Femur (tissue), 1 donor: ENCODE measurements at regions not wholly inside any gene's neighbourhood (a gene's known extent, or its start where the extent isn't known, plus 50 kb on each side); places are given as distances from the start of the nearest gene placed in this dataset.
"Not testable (repeated sequence)": the region's sequence is repeated elsewhere in the genome, so short reads cannot be mapped to it uniquely, and the experiment has no call there.

Source experiments
- DNase-seq: peaks from one replicate; pipeline ENCODE4 v3.0.0-alpha.2; 2017

DNA sequence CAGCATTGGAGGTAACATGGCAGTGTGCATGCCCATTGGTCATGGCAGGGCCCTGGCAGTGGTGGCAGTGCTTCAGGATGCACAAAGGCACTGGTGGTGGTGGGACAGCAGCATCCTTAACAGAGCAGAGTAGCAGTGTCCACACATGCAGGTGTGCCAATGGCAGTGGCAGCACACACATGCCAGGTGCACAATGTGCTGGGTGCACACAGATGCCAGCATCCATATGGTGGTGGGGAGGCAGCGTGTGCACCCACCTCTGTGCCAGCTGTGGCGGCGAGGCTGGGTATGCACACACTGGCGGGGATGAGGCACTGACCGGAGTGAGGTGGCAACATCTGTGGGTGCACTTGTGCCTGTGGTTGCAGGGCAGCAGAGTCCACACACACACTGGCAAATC is 150.6 kb downstream of the SI start:
- no peak for DNase-seq

DNA sequence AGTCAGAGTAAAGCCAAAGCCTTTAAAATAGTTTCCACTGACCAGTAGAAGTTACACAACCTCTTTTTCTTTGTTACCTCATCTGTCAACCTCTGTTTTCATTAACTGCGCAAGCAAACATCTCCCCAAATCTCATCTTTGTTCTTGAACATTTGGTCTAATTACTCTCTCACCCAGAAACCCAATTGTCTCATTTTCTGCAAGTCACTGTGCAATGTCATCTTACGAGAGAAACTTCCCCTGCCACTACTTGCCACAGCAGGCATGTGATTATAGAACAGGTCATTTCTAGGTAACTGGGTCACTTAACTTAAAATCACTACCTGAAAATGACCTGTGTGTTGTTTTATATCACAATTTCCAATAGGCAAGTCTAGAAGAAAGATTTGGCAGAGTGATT is 159.4 kb downstream of the SI start:
- DNase-seq = no peak

DNA sequence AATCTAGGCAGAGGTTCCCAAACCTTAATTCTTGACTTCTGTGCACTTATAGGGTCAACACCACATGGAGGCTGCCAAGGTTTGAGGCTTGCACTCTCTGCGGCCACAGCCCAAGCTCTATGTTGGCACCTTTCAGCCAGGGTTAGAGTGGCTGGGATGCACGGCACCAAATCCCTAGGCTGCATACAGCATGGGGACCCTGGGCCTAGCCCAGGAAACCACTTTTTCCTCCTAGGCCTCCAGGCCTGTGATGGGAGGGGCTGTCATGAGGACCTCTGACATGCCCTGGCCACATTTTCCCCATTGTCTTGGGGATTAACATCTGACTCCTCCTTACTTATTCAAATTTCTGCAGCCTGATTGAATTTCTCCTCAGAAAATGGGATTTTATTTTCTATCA is 165.4 kb downstream of the SI start:
- no peak for DNase-seq

DNA sequence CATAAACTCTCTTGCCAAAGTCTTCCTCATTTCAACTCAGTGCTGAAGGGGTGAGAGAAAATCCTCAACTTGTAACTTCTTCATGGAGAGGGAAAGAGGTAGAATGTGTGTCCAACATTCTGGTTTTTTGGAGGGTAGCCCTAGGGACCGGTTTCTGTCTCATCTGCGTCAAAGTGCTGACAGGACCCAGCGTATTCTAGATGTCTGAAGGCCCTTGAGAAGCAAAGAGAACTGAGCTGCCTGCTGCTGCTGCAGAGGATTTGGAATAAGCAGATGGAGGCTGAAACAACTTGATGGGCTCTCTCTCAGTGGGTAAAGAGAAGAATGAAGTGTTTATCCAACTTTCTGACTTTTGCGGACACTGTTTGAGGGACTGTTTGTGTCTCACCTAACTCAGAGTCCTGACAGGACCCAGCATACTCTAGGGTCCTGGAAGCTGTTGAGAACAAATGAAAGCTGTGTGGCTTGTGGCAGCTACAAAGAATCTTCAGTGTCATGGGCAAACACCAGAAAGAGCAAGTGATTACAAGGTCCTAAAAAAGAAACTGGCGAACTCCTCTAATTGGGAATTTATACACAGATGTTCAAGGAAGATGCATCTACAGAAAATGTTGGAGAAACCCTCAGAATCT is 174.4 kb downstream of the SI start:
- no peak for DNase-seq

DNA sequence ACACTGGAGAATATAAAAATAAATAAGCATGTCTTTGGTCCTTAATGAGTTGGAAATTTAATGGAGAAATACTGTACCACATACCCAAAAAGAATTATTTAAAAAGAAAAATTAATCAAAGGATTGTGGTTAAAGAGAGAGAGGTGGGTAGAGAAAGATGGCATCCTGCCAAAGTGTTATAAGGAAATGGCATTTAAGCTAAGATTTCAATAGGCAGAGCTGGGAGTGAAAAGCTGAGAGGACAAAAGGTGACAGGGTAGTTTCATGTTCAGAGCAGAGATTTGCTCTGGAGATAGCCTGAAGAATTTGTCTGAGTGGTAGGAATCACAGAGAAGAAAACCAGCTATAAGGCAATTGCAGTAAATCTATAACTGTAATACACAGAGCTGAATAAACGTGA is 181.0 kb downstream of the SI start:
- no peak for DNase-seq

DNA sequence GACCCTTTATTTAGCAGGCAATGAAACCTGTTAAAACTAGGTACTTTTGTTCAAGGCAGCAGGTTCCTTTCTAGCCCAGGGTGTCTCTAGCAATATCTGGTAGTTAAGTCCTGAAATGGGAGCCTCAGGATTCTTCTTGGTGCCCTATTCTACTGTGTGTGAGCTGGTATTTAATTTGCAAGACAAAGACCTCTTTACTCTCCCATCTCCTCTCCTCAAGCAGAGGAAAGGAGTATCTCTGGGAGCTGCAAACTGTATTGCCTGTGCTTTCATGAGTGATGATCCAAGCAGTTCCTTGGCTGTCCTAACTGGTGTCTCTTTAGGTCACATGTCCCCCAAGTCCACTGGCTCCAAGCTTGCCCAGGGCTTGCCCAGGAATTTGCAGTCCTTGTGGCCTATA is 188.2 kb downstream of the SI start:
- DNase-seq = no peak

DNA sequence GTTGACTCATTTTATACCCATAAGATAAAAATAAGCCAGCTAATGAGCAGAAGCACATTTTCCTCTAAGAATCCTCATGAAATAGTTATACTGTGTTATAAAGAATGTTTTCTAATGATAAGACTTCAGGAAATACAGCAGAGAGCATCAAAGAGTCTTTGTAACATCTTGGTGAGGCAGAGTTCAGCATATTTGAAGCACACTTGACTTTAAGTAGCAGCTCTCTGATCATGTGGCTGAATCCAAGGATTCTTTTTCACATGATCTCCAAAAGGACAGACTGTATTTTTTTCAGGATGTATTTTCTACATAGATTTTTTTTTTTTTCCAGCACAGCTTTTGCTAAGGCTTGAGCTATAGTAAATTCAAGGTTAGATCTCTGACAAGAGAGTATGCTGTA is 195.1 kb downstream of the SI start:
- no peak for DNase-seq

DNA sequence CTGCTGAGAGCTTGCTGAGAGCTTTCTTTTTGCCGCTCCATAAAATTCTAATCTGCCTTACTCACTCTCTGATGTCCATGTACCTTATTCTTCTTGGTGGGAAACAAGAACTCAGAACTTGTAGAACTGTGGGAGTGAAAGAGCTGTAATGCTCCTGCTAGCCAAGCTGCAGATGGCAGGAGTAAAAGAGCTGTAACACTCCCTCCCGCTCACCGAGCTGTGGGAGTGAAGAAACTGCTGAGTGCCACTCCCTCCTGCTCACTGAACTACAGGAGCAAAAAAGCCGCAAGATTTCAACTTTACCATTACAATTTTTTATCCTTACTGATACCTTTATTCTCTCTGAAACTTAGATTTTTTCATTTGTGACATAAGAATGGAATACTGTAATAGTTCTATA is 199.1 kb downstream of the SI start:
- DNase-seq = no peak

DNA sequence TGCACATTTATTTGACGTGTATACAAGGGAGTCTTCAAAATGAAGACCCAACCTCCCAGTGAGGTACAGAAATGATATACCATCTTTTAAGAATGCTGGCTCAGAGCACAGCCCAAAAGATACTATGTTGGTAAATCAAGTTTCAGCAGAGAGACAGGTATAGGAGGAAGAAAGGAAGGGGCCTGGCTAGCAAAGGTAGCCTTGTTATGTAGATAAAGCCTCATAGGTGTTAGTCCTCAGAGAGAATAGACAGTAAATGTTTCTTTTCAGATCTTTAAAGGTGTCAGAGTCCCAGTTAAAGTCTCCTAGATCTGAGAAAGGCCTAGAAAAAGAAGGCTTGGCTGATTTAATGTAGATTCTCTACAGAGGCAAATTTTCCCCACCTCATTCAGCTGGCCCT is 213.8 kb downstream of the SI start:
- no peak for DNase-seq

DNA sequence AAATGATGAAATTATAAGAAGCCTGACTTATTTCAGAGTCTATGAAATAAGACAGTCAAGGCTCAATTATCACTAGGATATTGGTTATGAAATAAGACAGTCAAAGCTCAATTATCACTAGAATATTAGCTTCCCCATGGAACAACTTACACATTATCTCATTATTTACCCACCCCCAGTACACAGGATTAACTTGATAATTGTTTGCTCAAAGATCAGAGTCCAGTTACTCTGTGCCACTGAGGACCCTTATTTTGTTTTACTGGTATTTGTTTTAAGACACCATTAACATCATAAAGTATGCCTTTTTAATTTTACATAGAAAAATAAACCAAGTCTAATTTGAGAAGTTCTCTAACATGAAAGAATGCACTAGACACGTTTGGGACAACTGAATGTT is 225.4 kb downstream of the SI start:
- DNase-seq = no peak

DNA sequence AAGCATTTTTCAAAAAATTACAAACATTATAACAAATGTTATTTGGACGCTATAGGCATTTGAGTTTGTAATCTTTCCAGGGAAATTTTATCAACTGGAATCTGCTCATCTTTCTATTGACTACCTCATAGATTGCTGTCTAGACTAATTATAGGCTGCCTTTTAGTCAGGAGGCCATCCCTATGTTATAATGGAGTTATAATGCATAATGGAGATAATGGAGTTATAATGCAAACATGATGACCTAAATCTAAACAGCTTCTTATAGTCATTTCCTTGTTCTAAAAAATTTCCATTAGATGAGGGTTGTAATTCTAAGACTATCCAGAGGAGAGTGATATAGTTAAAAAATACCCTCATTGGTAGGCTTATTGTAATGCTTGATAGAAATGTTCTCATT is 226.4 kb downstream of the SI start:
- no peak for DNase-seq

DNA sequence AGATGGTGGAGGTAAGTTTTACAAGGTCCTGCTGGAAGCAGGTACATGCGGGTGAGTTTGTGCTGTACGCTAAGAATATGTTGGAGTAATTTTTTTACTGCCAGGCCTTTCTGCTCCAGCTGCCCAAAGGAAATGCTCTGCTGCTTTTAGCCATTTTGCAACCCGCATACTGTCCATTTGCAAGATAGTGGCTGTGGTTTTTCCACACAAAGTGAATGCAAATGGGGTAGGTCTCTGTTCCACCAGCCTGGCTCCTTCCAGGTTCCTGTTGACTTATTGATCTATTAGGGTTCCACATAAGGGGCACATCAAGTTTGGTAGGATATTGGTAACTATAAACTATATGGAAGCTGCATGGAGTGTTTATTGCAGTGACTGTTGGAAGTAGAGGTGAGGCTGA is 227.1 kb downstream of the SI start:
- DNase-seq = no peak

DNA sequence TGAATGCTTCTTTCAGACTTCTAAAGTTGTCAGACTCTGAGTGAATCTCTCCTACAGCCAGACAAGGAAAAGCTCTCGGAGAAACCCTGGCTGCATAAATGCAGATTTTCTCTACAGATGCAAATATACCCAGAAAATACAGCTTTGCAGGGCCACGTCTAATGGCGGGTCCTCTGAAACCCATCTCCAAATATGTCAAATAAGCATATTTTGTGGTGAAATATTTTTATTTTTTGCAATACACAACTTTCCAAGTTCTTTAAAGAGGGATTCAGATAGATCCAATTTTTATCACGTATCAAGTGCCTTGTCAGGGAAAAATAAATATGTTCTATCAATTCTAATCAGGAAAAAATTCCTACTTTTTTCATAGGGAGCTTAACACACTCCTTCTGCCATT is 229.4 kb downstream of the SI start:
- no peak for DNase-seq

DNA sequence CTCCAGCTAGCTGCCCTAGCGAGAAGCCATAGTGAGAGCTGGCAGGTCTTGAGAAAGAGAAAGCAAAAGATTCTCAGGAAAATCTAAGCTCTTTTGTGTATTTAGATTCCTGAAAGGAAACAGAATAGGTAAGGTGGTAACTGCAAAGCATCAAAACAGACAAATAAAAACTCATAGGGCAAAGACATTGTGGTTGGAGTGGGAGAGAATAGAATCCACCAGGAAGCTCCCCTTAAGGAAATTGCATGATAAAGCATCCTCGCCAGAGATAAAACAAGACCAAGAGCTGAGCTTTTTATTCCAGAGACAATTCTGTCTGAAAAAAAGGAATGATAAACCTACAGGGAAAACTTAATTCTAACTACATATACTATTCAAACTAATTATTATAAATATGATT is 232.6 kb downstream of the SI start:
- no peak for DNase-seq

DNA sequence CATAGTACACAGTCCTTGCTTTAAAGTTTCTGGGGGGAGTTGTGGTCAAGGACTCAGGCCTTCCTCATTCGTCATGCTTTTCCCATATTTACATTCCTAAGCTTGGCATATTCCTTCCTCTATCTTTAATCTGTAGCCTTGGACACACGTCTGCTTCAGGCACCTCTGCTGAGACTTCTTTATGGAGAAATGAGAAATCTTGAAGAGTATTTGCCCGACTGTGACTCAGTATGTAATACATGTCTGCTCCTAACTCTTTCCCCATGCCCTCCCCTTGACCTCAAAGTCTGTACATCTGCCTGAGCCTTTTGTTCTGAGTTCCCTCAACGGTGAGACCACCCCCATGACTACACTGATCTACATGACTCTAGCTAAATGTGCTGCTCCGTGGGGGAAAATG is 246.1 kb downstream of the SI start:
- DNase-seq = no peak

DNA sequence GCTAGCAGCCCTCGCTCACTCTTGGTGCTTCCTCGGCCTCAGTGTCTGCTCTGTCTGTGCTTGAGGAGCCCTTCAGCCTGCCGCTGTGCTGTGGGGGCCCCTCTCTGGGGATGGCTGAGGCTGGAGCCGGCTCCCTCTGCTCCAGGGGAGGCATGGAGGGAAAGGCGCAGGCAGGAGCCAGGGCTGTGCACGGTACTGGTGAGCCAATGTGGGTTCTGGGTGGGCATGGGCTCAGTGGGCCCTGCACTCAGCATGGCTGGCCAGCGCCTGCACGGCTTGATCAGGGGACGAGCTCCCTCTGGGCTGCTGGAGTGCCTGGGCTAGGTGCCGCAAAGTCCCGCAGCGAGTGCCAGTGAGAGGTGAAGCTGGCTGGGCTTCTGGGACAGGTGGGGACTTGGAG is 260.0 kb downstream of the SI start:
- no peak for DNase-seq

DNA sequence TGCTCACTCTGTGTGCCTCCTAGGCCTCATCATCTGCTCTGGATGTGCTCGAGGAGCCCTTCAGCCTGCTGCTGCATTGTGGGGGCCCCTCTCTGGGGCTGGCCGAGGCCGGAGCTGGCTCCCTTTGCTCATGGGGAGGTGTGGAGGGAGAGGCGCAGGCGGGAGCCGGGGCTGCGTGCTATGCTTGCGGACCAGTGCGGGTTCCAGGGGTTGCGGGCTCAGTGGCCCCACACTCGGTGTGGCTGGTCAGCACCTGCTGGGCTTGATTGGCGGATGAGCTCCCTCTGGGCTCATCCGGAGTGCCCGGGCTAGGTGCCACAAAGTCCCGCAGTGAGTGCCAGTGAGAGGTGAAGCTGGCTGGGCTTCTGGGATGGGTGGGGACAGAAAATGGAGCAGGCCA is 264.2 kb downstream of the SI start:
- DNase-seq = no peak

DNA sequence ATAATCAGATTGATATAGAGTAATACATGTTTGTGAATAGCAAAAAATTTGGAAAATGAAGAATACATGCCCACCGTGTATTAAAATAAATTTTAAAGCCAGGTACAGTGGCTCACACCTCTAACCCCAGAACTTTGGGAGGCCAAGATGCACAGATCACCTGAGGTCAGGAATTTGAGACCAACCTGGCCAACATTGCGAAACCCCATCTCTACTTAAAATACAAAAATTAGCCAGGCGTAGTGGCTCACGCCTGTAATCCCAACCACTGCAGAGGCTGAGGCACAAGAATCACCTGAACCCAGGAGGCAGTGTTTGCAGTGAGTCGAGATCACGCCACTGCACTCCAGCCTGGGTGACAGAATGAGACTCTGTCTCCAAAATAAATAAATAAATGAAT is 266.3 kb downstream of the SI start:
- no peak for DNase-seq

DNA sequence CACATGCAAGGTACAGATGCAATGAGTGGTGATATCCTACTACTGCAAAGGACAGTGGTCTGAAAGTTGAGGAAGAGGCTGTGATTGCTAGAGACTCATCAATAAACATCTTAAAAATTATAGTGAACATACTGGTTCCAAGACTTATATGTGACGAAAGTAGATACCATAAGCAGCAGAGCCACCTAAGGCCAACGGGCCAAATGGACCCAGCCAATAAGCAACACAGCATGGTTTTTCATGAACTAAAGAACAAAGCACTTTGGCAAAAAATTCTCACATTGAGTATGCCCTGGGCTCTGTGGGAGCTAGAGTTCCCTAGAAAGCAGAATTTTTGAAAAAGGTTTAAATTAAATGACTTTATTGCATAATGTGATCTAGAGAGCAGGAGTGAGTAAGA is 272.1 kb downstream of the SI start:
- no peak for DNase-seq

DNA sequence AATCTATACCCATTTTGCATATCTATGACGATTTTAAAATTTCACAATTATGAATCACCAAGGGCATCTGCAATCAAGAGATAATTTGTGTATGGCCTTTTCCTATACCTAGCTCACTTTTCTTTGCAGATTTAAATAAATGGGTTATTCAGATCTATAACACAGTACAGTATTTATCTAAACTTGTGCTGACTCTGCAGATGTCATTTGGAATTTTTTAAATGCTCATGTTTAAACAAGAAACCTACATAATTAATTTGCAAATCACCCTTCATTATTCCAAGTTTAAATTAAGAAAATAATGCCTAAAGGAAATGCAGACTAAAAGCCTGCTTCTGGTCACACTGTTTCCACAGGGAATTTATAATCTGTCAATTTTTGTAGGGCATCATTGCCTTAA is 284.2 kb downstream of the SI start:
- no peak for DNase-seq

DNA sequence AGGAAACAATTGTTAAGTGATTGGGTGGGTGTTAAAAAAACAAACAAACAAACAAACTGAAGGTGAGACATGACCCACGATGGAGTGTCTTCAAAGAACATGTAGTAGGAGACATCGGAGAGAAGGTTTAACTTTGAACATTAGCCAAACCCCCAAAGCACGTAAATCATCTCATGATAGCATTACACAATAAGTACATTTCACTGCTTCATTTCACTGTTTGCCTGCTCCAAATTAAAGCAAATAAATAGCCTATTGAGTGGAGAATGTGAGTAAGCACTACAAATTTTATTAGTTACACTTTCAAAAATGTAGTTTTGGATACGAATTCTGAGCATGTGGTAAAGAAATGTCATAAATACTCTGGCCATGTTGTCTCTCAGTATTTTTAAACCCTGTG is 287.0 kb downstream of the SI start:
- DNase-seq = no peak

DNA sequence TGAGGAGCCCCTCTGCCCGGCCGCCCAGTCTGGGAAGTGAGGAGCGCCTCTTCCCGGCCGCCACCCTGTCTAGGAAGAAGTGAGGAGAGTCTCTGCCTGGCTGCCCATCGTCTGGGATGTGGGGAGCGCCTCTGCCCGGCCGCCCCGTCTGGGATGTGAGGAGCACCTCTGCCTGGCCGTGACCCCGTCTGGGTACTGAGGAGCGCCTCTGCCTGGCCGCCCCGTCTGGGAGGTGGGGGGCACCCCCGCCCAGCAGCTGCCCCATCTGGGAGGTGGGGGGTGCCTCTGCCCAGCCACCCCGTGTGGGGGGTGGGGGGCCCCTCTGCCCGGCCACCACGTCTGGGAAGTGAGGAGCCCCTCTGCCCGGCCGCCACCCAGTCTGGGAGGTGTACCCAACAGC is 293.9 kb downstream of the SI start:
- DNase-seq = not testable (repeated sequence)

DNA sequence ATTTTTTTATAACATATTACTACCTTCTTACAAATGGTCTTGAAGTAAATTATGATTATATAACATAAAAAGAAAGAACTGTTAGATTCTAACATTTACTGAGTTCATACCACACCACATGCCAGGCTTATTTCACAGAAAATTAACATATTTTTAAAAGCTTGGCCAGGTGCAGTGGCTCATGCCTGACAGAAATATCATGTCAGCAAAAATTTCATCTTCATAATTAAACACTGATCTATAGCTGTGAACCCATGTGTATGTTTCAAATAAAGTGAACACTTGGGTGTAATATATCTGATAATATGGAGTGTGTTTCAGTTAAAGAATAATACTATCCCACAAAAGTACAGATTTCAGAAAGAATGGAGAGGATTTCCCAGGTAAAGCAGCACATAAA is 296.5 kb downstream of the SI start:
- no peak for DNase-seq

DNA sequence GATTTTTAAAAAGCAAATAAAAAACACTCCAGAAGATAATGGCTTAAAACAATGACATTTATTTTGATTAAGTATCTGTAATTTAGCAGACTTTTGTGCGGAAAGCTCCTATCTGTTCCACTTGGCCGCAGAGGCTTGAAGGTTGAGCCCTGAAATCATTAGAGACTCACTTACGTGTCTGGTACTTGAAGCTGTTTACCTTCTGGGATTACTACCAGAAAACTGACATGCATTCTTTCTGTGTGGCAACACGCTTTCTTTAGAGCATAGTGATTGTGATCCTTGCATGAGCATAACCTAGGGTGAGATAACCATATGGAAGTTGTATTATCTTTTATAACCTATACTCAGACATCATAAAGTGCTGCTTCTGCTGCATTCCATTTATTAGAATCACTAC is 298.5 kb downstream of the SI start:
- no peak for DNase-seq

DNA sequence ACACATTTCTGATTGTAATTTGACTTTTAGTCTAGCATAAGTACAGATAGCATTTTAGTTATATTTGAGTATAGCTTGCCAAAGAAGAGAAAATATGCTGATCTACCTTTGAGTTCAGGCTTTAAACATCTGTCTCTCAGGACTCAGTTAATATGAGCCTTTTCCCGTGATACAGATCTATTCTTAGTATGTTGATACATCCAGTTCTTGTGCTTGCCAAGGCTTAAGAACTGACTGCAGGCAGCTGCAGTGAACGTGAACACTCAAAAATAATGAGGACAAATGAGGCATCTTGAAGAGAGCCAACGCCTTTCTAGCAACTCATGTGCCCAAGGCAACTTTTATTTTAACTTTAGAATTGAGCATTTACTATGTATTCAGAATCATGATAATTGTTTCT is 325.5 kb downstream of the SI start:
- no peak for DNase-seq

DNA sequence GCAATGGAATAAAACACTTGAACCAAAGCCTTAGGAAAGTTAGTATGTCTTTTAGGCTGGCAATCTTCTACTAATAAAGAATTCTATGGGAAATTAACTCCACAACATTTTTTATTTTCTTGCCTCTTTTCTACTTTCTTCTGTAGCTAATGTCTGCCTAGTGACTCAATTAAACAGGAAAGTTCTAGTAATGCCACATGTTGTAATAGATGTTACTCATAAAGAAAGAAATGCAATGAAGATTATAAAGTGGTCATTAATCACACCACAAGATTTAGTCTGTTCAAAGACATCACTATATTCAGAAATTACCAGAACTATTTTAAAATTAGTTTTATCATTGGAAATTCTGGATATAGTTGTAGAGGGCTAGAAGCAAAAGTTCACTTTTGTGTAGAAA is 329.7 kb downstream of the SI start:
- DNase-seq = no peak
